Astrocyte (in vitro differentiated cells and primary cell): ENCODE measurements at regions not wholly inside any gene's neighbourhood (a gene's known extent, or its start where the extent isn't known, plus 50 kb on each side); places are given as distances from the start of the nearest gene placed in this dataset.

Experiments
- DNase-seq: peaks from one replicate; pipeline ENCODE4 v3.0.0-alpha.2; 2010; ENCODE audit warnings: low read depth
- FAIRE-seq: peaks from 2 replicates; lab custom pipeline; 2011; peaks lifted over from hg19 to GRCh38; lab: Jason Lieb, UNC
- H2AFZ ChIP-seq: 2 replicates; pipeline ENCODE4 v1.6.0; 2012; ENCODE audit warnings: low read depth, low read length, inconsistent platforms
- H3K27ac ChIP-seq: 2 replicates; pipeline ENCODE4 v1.5.1; 2011; ENCODE audit warnings: low read depth, low read length, inconsistent platforms
- H3K27me3 ChIP-seq: 2 replicates; pipeline ENCODE4 v1.6.0; 2011; ENCODE audit warnings: low read length, inconsistent platforms; ENCODE audit not compliant: insufficient read depth
- H3K36me3 ChIP-seq: 2 replicates; pipeline ENCODE4 v1.5.1; 2011; ENCODE audit warnings: low read length, inconsistent platforms; ENCODE audit not compliant: insufficient read depth
- H3K4me1 ChIP-seq: 2 replicates; pipeline ENCODE4 v1.5.1; 2011; ENCODE audit warnings: low read length, inconsistent platforms; ENCODE audit not compliant: insufficient read depth
- H3K4me2 ChIP-seq: 2 replicates; pipeline ENCODE4 v1.6.0; 2012; ENCODE audit warnings: low read length, inconsistent platforms
- H3K4me3 ChIP-seq: 2 replicates; pipeline ENCODE4 v1.5.1; 2011; ENCODE audit warnings: low read depth, mild to moderate bottlenecking, low read length, inconsistent platforms; ENCODE audit not compliant: insufficient read depth
- H3K79me2 ChIP-seq: 2 replicates; pipeline ENCODE4 v1.6.0; 2012; ENCODE audit warnings: mild to moderate bottlenecking, low read length, inconsistent platforms; ENCODE audit not compliant: insufficient read depth
- H3K9ac ChIP-seq: 2 replicates; pipeline ENCODE4 v1.6.0; 2012; ENCODE audit warnings: mild to moderate bottlenecking, low read length, inconsistent platforms
- H3K9me3 ChIP-seq: 2 replicates; pipeline ENCODE4 v1.5.1; 2012; ENCODE audit warnings: low read depth, mild to moderate bottlenecking, low read length, inconsistent platforms; ENCODE audit not compliant: insufficient read depth
- H4K20me1 ChIP-seq: 2 replicates; pipeline ENCODE4 v1.6.0; 2012; ENCODE audit warnings: low read length, inconsistent platforms; ENCODE audit not compliant: insufficient read depth
- H3K27ac Mint-ChIP-seq: one replicate; pipeline ENCODE4 v1.8.0; 2021; ENCODE audit warnings: mild to moderate bottlenecking, mixed read lengths; ENCODE audit not compliant: unreplicated experiment
- H3K27me3 Mint-ChIP-seq: one replicate; pipeline ENCODE4 v1.8.0; 2021; ENCODE audit warnings: low read depth, mixed read lengths; ENCODE audit not compliant: unreplicated experiment
- H3K36me3 Mint-ChIP-seq: one replicate; pipeline ENCODE4 v1.8.0; 2021; ENCODE audit warnings: low read depth, mixed read lengths; ENCODE audit not compliant: unreplicated experiment
- H3K4me1 Mint-ChIP-seq: one replicate; pipeline ENCODE4 v1.8.0; 2021; ENCODE audit warnings: low read depth, mixed read lengths; ENCODE audit not compliant: unreplicated experiment
- H3K4me3 Mint-ChIP-seq: one replicate; pipeline ENCODE4 v1.8.0; 2021; ENCODE audit warnings: mild to moderate bottlenecking, moderate library complexity, mixed read lengths; ENCODE audit not compliant: unreplicated experiment
- H3K9me3 Mint-ChIP-seq: one replicate; pipeline ENCODE4 v1.8.0; 2021; ENCODE audit warnings: mild to moderate bottlenecking, mixed read lengths; ENCODE audit not compliant: unreplicated experiment
- EZH2 ChIP-seq: IDR thresholded peaks from 2 replicates; pipeline ENCODE4 v1.6.1; 2012; ENCODE audit warnings: mild to moderate bottlenecking, low read length, inconsistent platforms; ENCODE audit not compliant: insufficient read depth
- TF ChIP-seq, protein P1 (sequence below): IDR thresholded peaks from 2 replicates; pipeline ENCODE4 v1.5.1; 2011; ENCODE audit warnings: low read depth, mild to moderate bottlenecking, inconsistent platforms, low read length, moderate library complexity; ENCODE audit not compliant: insufficient read depth

DNA sequence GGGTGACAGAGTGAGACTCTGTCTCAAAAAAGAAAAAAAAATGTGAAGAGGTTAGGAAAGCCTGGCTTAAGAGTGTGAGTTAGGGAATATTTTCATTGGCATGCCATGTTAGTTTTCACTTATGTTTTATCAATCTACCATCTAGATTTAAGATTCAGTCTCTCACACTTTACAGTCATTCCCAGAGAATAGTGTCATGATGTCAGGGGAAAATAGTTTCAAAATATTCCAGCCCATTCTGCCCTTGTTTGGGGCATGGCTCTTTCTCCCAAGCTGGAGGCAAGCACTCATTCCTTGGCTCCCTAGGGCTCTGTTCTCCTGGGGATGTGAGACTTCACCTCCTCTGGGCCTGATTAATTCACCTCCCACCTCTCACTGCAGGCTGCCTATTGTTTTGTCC, 331.5 kb downstream of the CXCL12 start:
- H3K36me3 Mint-ChIP-seq: no peaks in the 10 kb centered on the region
- Histone ChIP-seq H3K79me2 (no peaks in the 10 kb centered on the region), H3K4me3 (no peak overlapping the region), H3K9me3 (no peaks in the 10 kb centered on the region), H3K36me3 (no peaks in the 10 kb centered on the region), H3K4me1 (peaks cover 11% of the 10 kb centered on the region), H3K27ac (no peak overlapping the region), H4K20me1 (no peaks in the 10 kb centered on the region), H2AFZ (no peak overlapping the region), H3K4me2 (no peak overlapping the region), H3K27me3 (peaks cover 28% of the 10 kb centered on the region), H3K9ac (no peak overlapping the region)
- peaks cover 9% of the 10 kb centered on the region for H3K27me3 Mint-ChIP-seq
- no peak overlapping the region for H3K27ac Mint-ChIP-seq
- H3K4me1 Mint-ChIP-seq: peaks cover 28% of the 10 kb centered on the region
- FAIRE-seq (peak; percentile 70), DNase-seq (no peak)
- H3K9me3 Mint-ChIP-seq: peaks cover 3% of the 10 kb centered on the region
- no peak for TF ChIP-seq EZH2
- TF ChIP-seq, protein P1, sequence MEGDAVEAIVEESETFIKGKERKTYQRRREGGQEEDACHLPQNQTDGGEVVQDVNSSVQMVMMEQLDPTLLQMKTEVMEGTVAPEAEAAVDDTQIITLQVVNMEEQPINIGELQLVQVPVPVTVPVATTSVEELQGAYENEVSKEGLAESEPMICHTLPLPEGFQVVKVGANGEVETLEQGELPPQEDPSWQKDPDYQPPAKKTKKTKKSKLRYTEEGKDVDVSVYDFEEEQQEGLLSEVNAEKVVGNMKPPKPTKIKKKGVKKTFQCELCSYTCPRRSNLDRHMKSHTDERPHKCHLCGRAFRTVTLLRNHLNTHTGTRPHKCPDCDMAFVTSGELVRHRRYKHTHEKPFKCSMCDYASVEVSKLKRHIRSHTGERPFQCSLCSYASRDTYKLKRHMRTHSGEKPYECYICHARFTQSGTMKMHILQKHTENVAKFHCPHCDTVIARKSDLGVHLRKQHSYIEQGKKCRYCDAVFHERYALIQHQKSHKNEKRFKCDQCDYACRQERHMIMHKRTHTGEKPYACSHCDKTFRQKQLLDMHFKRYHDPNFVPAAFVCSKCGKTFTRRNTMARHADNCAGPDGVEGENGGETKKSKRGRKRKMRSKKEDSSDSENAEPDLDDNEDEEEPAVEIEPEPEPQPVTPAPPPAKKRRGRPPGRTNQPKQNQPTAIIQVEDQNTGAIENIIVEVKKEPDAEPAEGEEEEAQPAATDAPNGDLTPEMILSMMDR: no peak
- no peak overlapping the region for H3K4me3 Mint-ChIP-seq

DNA sequence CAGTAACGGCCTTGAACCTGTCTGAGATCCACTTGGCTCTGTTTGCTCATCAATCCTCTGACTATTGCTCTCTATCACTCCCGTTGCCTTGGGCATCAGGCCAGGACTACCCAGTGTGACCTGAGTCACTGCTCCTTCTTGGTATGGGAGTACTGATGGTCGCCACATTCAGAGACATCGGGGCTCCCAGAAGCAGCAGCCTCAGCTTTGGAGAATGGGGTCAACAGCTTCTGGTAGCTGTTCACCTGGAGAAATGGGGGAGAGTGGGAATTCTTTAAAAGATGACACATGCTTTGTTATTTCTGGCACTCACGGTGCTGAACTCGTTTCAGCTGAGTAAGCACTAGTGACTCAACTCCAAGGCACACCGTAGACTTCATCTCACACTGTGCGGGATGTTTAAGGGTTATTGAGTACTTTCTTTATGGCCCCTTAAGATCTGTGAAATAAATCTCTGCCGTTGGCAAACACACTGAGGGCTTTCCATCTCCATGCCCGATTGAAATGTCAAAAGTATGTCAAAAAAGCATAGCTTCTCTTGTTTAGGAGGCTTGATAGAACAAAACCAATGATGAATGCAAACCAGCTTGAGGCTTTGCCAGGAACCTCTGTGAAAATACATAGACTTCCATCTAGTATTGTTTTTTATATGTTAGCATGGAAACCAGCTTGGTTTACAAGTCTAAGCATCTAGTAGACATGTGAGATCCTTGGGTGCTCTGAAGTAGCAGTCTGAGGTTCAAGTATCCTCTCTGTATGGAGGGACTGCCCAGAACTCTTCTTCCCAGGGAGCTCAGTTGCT, 333.1 kb downstream of the CXCL12 start:
- no peaks in the 10 kb centered on the region for H3K36me3 Mint-ChIP-seq
- no peak overlapping the region for H3K27ac Mint-ChIP-seq
- H3K4me1 Mint-ChIP-seq: peaks cover 22% of the 10 kb centered on the region
- no peak overlapping the region for H3K4me3 Mint-ChIP-seq
- peaks cover 16% of the 10 kb centered on the region for H3K27me3 ChIP-seq
- H3K36me3 ChIP-seq: no peaks in the 10 kb centered on the region
- H3K79me2 ChIP-seq: no peaks in the 10 kb centered on the region
- H3K27ac ChIP-seq: no peak overlapping the region
- H3K4me2 ChIP-seq: peak overlapping the region; percentile 57
- FAIRE-seq (peak; percentile 81), DNase-seq (peak; percentile 87)
- H3K4me3 ChIP-seq: no peak overlapping the region
- H3K9me3 Mint-ChIP-seq: peaks cover 3% of the 10 kb centered on the region
- H4K20me1 ChIP-seq: no peaks in the 10 kb centered on the region
- no peak overlapping the region for H3K9ac ChIP-seq
- H3K27me3 Mint-ChIP-seq: peaks cover 5% of the 10 kb centered on the region
- H2AFZ ChIP-seq: no peak overlapping the region
- no peak for TF ChIP-seq EZH2
- TF ChIP-seq, protein P1: no peak
- H3K9me3 ChIP-seq: no peaks in the 10 kb centered on the region
- H3K4me1 ChIP-seq: peaks cover 15% of the 10 kb centered on the region

DNA sequence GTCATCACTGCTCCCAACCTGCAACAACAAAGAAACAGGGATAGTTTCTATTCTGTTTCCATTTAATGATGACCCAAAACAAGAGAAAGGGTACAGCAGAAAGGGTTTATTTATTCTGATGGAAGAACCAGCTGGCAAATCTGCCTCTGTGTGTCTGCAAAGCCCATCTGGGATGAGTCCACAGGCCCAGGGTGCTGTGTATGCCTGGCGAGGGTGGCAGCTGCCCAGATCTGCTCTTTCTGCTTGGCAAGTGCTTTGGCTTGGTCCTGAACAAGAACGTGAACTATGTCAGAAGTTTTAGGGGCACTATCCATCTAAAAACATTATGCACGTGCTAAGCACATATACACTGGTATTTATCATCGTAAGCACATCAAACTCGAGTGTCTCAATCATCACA, 333.8 kb downstream of the CXCL12 start:
- FAIRE-seq (no peak), DNase-seq (no peak)
- Histone ChIP-seq H3K9me3 (no peaks in the 10 kb centered on the region), H3K36me3 (no peaks in the 10 kb centered on the region), H3K79me2 (no peaks in the 10 kb centered on the region), H3K4me1 (peaks cover 22% of the 10 kb centered on the region), H3K27ac (no peak overlapping the region), H2AFZ (no peak overlapping the region), H4K20me1 (no peaks in the 10 kb centered on the region), H3K4me3 (no peak overlapping the region), H3K4me2 (no peak overlapping the region), H3K9ac (no peak overlapping the region), H3K27me3 (peaks cover 10% of the 10 kb centered on the region)
- TF ChIP-seq, protein P1: no peak
- no peak for TF ChIP-seq EZH2
- H3K27ac Mint-ChIP-seq: no peak overlapping the region
- H3K4me3 Mint-ChIP-seq: no peak overlapping the region
- peaks cover 3% of the 10 kb centered on the region for H3K27me3 Mint-ChIP-seq
- H3K9me3 Mint-ChIP-seq: peaks cover 3% of the 10 kb centered on the region
- H3K36me3 Mint-ChIP-seq: no peaks in the 10 kb centered on the region
- H3K4me1 Mint-ChIP-seq: peaks cover 28% of the 10 kb centered on the region
